Uterus (tissue), 3 donors: ENCODE measurements at regions not wholly inside any gene's neighbourhood (a gene's known extent, or its start where the extent isn't known, plus 50 kb on each side); places are given as distances from the start of the nearest gene placed in this dataset.
"Not testable (repeated sequence)": the region's sequence is repeated elsewhere in the genome, so short reads cannot be mapped to it uniquely, and the experiment has no call there.

Experiments
- DNase-seq, 2 donors: peaks; one replicate each; pipeline ENCODE4 v3.0.0-alpha.2; 2019 to 2020
- H3K27ac ChIP-seq, 2 donors: fragments of 200-600 bp; sonication (generic); 1 replicate in 1 of 2; 2 replicates in 1 of 2; pipeline ENCODE4 v1.5.1; 2016 to 2018
- H3K27me3 ChIP-seq, 2 donors: fragments of 200-600 bp; sonication (generic); one replicate each; pipeline ENCODE4 v1.5.1; 2018 to 2019; ENCODE audit warnings: control low read depth in 1 of 2
- H3K36me3 ChIP-seq, 2 donors: fragments of 200-600 bp; sonication (generic); one replicate each; pipeline ENCODE4 v1.5.1; 2019; ENCODE audit warnings: control low read depth in 1 of 2
- H3K4me1 ChIP-seq, 2 donors: fragments of 200-600 bp; sonication (generic); one replicate each; pipeline ENCODE4 v1.5.1; 2018 to 2019; ENCODE audit warnings: control low read depth in 1 of 2
- H3K4me3 ChIP-seq, 2 donors: fragments of 200-600 bp; sonication (generic); 1 replicate in 1 of 2; 2 replicates in 1 of 2; pipeline ENCODE4 v1.5.1; 2018 to 2019; ENCODE audit warnings: mild to moderate bottlenecking in 1 of 2
- H3K9me3 ChIP-seq, 2 donors: fragments of 200-600 bp; sonication (generic); one replicate each; pipeline ENCODE4 v1.5.1; 2019; ENCODE audit warnings: control low read depth in 1 of 2
- CTCF ChIP-seq, 4 experiments: fragments of 200-600 bp in 2 of 4; fragments of 450-650 bp in 2 of 4; sonication (generic) in 2 of 4; IDR thresholded peaks; one replicate each; pipeline ENCODE4 v1.5.1; 2016 to 2019; ENCODE audit warnings: antibody characterized with exemption in 4 of 4, mild to moderate bottlenecking in 2 of 4, moderate library complexity in 1 of 4
- POLR2A ChIP-seq, 2 donors: fragments of 450-650 bp; IDR thresholded peaks; one replicate each; pipeline ENCODE4 v1.6.1; 2016; ENCODE audit warnings: antibody characterized with exemption in 2 of 2, mild to moderate bottlenecking in 1 of 2, moderate library complexity in 1 of 2
- intact Hi-C: fragments of 100-400 bp; cut with DNase I; formaldehyde crosslinking; loops from one replicate; pipeline ENCODE4 v1.15.1; 2023; ENCODE audit warnings: low total_unique reads
- donor health status: DM: yes; HTN: yes; CAD: no.

GRCh38 chr1:5613900-5614299 lies 378.3 kb downstream of the NPHP4 start:
- H3K36me3 ChIP-seq = no peaks in the 10 kb centered on the region
- intact Hi-C loops = no loop called here
- H3K27me3 ChIP-seq = no peaks in the 10 kb centered on the region
- no peak overlapping the region for H3K27ac ChIP-seq
- TF ChIP-seq CTCF (IDR thresholded peaks at IDR 0.05) = no peak
- no peak for TF ChIP-seq POLR2A (IDR thresholded peaks at IDR 0.05)
- H3K9me3 ChIP-seq = no peaks in the 10 kb centered on the region
- H3K4me3 ChIP-seq = no peak overlapping the region
- no peak for DNase-seq
- H3K4me1 ChIP-seq = no peaks in the 10 kb centered on the region

- intact Hi-C loops = no loop called here
- no peaks in the 10 kb centered on the region for H3K4me1 ChIP-seq
- no peak overlapping the region for H3K4me3 ChIP-seq
- no peak for TF ChIP-seq CTCF (IDR thresholded peaks at IDR 0.05)
- no peak for TF ChIP-seq POLR2A (IDR thresholded peaks at IDR 0.05)
- H3K27ac ChIP-seq = no peak overlapping the region
- no peak for DNase-seq
- H3K36me3 ChIP-seq = no peaks in the 10 kb centered on the region
- peaks cover 0 to 6% of the 10 kb centered on the region in 2 donors for H3K27me3 ChIP-seq
- H3K9me3 ChIP-seq = no peaks in the 10 kb centered on the region
Measured at GRCh38 chr1:5611851-5612250, 380.4 kb downstream of the NPHP4 start.

GRCh38 chr1:5611431-5611830 lies 380.8 kb downstream of the NPHP4 start:
- Histone ChIP-seq H3K9me3 (no peaks in the 10 kb centered on the region), H3K4me3 (no peak overlapping the region), H3K36me3 (no peaks in the 10 kb centered on the region), H3K4me1 (no peaks in the 10 kb centered on the region), H3K27ac (no peak overlapping the region), H3K27me3 (peaks cover 0 to 10% of the 10 kb centered on the region in 2 donors)
- TF ChIP-seq POLR2A (IDR thresholded peaks at IDR 0.05) (no peak), CTCF (IDR thresholded peaks at IDR 0.05) (no peak)
- DNase-seq = no peak
- intact Hi-C loops = no loop called here

GRCh38 chr1:5610432-5610831 lies 381.8 kb downstream of the NPHP4 start:
- intact Hi-C loops = no loop called here
- Histone ChIP-seq H3K4me1 (no peaks in the 10 kb centered on the region), H3K4me3 (no peak overlapping the region), H3K27ac (no peak overlapping the region), H3K36me3 (no peaks in the 10 kb centered on the region), H3K9me3 (no peaks in the 10 kb centered on the region), H3K27me3 (peaks cover 0 to 11% of the 10 kb centered on the region in 2 donors)
- no peak for DNase-seq
- TF ChIP-seq CTCF (IDR thresholded peaks at IDR 0.05) = no peak
- no peak for TF ChIP-seq POLR2A (IDR thresholded peaks at IDR 0.05)

GRCh38 chr1:5603353-5604104 lies 388.7 kb downstream of the NPHP4 start:
- Histone ChIP-seq H3K9me3 (no peaks in the 10 kb centered on the region), H3K4me1 (no peaks in the 10 kb centered on the region), H3K27me3 (peaks cover 0 to 11% of the 10 kb centered on the region in 2 donors), H3K36me3 (no peaks in the 10 kb centered on the region), H3K27ac (no peak overlapping the region), H3K4me3 (no peak overlapping the region)
- DNase-seq = no peak
- intact Hi-C loops = no loop called here
- TF ChIP-seq POLR2A (IDR thresholded peaks at IDR 0.05) = no peak
- TF ChIP-seq CTCF (IDR thresholded peaks at IDR 0.05) = no peak

- H3K4me3 ChIP-seq, DNase-seq, H3K36me3 ChIP-seq, H3K4me1 ChIP-seq, H3K27ac ChIP-seq, intact Hi-C loops, H3K9me3 ChIP-seq: not testable (repeated sequence)
- peaks cover 0 to 11% of the 10 kb centered on the region in 2 donors for H3K27me3 ChIP-seq
Measured at GRCh38 chr1:5602718-5603117, 389.5 kb downstream of the NPHP4 start.
